ENCODE measurements at regions not wholly inside any gene's neighbourhood (a gene's known extent, or its start where the extent isn't known, plus 50 kb on each side); places are given as distances from the start of the nearest gene placed in this dataset.

DNA sequence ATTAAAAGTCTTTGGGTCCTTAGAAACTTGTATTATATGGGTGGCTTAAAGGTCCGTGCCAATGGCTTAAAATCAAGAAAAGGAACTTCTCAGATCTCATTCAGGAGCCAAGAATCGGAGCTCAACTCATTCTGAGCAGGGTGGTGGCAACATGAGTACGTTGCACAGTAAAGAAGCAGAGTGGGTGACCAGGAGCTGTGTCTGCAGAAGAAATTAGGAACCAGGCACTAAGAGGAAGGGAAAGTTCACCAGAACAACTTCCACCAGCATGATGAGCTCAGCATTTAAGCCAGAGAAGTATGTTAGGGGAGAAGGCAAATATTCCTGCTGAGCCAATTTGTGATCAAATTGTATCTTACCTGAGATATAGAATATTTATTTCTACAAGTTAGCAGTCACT, 236.0 kb upstream of the NRP1 start:
- Histone ChIP-seq H3K9me3 (ENCODE audit: control insufficient read depth, insufficient read depth, low read depth, low read length) (no peaks in the 10 kb centered on the region), H3K9ac (ENCODE audit: insufficient read depth, low read length) (no peak overlapping the region), H3K27me3 (ENCODE audit: control insufficient read depth, insufficient read depth, low read length) (no peaks in the 10 kb centered on the region), H3K4me2 (ENCODE audit: extremely low read depth, insufficient read depth, low read length) (no peak overlapping the region), H4K20me1 (ENCODE audit: control insufficient read depth, extremely low read depth, insufficient read depth, low read length) (no peaks in the 10 kb centered on the region), H3K4me3 (replicated peaks in 1 of 4; ENCODE audit: control extremely low read depth in 1 of 4, insufficient read depth in 1 of 4, low read depth in 3 of 4, low read length in 4 of 4) (no peak overlapping the region), H3K79me2 (ENCODE audit: control insufficient read depth, insufficient read depth, low read length) (no peaks in the 10 kb centered on the region), H3K4me1 (ENCODE audit: control insufficient read depth, extremely low read depth, insufficient read depth, low read length) (no peaks in the 10 kb centered on the region), H3K36me3 (ENCODE audit: control insufficient read depth, insufficient read depth, low read length) (no peaks in the 10 kb centered on the region), H3K27ac (ENCODE audit: insufficient read depth, low read length) (no peak overlapping the region), H2AFZ (ENCODE audit: low read length) (no peak overlapping the region)
- no peak for DNase-seq (ENCODE audit: low read depth in 2 of 2)
- no peak for TF ChIP-seq EZH2 (IDR thresholded peaks at IDR 0.05; ENCODE audit: low read length, missing control alignments)
- TF ChIP-seq, protein P1, sequence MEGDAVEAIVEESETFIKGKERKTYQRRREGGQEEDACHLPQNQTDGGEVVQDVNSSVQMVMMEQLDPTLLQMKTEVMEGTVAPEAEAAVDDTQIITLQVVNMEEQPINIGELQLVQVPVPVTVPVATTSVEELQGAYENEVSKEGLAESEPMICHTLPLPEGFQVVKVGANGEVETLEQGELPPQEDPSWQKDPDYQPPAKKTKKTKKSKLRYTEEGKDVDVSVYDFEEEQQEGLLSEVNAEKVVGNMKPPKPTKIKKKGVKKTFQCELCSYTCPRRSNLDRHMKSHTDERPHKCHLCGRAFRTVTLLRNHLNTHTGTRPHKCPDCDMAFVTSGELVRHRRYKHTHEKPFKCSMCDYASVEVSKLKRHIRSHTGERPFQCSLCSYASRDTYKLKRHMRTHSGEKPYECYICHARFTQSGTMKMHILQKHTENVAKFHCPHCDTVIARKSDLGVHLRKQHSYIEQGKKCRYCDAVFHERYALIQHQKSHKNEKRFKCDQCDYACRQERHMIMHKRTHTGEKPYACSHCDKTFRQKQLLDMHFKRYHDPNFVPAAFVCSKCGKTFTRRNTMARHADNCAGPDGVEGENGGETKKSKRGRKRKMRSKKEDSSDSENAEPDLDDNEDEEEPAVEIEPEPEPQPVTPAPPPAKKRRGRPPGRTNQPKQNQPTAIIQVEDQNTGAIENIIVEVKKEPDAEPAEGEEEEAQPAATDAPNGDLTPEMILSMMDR (conservative IDR thresholded peaks at IDR 0.05 in 1 of 2, IDR thresholded peaks at IDR 0.05 in 1 of 2; ENCODE audit: low read depth in 1 of 2, low read length in 2 of 2), result no peak

DNA sequence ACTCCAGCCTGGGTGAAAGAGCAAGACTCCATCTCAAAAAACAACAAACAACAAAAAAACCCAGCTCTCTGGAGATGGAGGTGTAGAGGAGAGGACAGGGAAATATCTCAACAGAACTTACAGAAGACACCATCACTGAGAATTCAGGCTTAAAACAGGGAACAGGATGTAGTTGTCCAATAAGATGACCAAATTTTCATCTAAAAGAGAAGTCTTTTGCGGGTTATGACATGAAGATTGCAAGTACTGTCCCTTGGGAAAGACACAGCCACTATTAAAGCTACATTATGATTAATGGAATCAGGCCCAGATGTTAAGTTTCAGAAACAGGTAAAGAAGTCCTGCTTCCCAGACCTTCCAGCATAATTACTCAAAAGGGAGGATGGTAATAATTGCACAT, 235.2 kb upstream of the NRP1 start:
- H3K4me2 ChIP-seq (ENCODE audit: extremely low read depth, insufficient read depth, low read length), result no peak overlapping the region
- H3K79me2 ChIP-seq (ENCODE audit: control insufficient read depth, insufficient read depth, low read length), result no peaks in the 10 kb centered on the region
- TF ChIP-seq EZH2 (IDR thresholded peaks at IDR 0.05; ENCODE audit: low read length, missing control alignments), result no peak
- TF ChIP-seq, protein P1 (conservative IDR thresholded peaks at IDR 0.05 in 1 of 2, IDR thresholded peaks at IDR 0.05 in 1 of 2; ENCODE audit: low read depth in 1 of 2, low read length in 2 of 2), result no peak
- no peak overlapping the region for H3K4me3 ChIP-seq (replicated peaks in 1 of 4; ENCODE audit: control extremely low read depth in 1 of 4, insufficient read depth in 1 of 4, low read depth in 3 of 4, low read length in 4 of 4)
- H3K4me1 ChIP-seq (ENCODE audit: control insufficient read depth, extremely low read depth, insufficient read depth, low read length), result no peaks in the 10 kb centered on the region
- H2AFZ ChIP-seq (ENCODE audit: low read length), result no peak overlapping the region
- no peak for DNase-seq (ENCODE audit: low read depth in 2 of 2)
- no peak overlapping the region for H3K27ac ChIP-seq (ENCODE audit: insufficient read depth, low read length)
- no peaks in the 10 kb centered on the region for H3K36me3 ChIP-seq (ENCODE audit: control insufficient read depth, insufficient read depth, low read length)
- no peaks in the 10 kb centered on the region for H3K9me3 ChIP-seq (ENCODE audit: control insufficient read depth, insufficient read depth, low read depth, low read length)
- H3K9ac ChIP-seq (ENCODE audit: insufficient read depth, low read length), result no peak overlapping the region
- H4K20me1 ChIP-seq (ENCODE audit: control insufficient read depth, extremely low read depth, insufficient read depth, low read length), result no peaks in the 10 kb centered on the region
- no peaks in the 10 kb centered on the region for H3K27me3 ChIP-seq (ENCODE audit: control insufficient read depth, insufficient read depth, low read length)

DNA sequence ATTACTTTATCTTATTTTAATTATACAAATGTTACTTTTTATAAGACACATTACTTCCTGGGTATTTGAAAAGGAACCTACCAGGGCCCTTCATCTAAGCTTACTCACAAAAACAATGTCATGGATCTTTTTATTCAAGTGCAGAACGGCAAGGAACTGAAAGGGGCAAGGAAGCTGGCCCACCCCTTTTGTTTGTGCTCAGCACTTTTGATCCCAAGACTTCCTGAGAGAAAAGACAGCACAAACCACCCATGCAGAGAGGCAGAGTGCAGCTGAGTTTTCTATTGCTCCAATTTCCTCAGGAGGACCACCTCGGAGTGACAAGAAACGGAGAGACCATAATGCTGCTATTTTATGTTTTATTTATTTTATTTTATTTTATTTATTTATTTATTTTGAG, 232.0 kb upstream of the NRP1 start:
- no peaks in the 10 kb centered on the region for H3K27me3 ChIP-seq (ENCODE audit: control insufficient read depth, insufficient read depth, low read length)
- TF ChIP-seq, protein P1 (conservative IDR thresholded peaks at IDR 0.05 in 1 of 2, IDR thresholded peaks at IDR 0.05 in 1 of 2; ENCODE audit: low read depth in 1 of 2, low read length in 2 of 2), result no peak
- no peak for TF ChIP-seq EZH2 (IDR thresholded peaks at IDR 0.05; ENCODE audit: low read length, missing control alignments)
- no peak for DNase-seq (ENCODE audit: low read depth in 2 of 2)

More for the DNA sequence above, 232.0 kb upstream of the NRP1 start:
- no peak overlapping the region for H3K4me3 ChIP-seq (replicated peaks in 1 of 4; ENCODE audit: control extremely low read depth in 1 of 4, insufficient read depth in 1 of 4, low read depth in 3 of 4, low read length in 4 of 4)
- H2AFZ ChIP-seq (ENCODE audit: low read length), result no peak overlapping the region
- H3K9ac ChIP-seq (ENCODE audit: insufficient read depth, low read length), result no peak overlapping the region
- H3K4me2 ChIP-seq (ENCODE audit: extremely low read depth, insufficient read depth, low read length), result no peak overlapping the region
- H4K20me1 ChIP-seq (ENCODE audit: control insufficient read depth, extremely low read depth, insufficient read depth, low read length), result no peaks in the 10 kb centered on the region
- H3K79me2 ChIP-seq (ENCODE audit: control insufficient read depth, insufficient read depth, low read length), result no peaks in the 10 kb centered on the region
- H3K27ac ChIP-seq (ENCODE audit: insufficient read depth, low read length), result no peak overlapping the region
- no peaks in the 10 kb centered on the region for H3K36me3 ChIP-seq (ENCODE audit: control insufficient read depth, insufficient read depth, low read length)
- no peaks in the 10 kb centered on the region for H3K4me1 ChIP-seq (ENCODE audit: control insufficient read depth, extremely low read depth, insufficient read depth, low read length)
- H3K9me3 ChIP-seq (ENCODE audit: control insufficient read depth, insufficient read depth, low read depth, low read length), result no peaks in the 10 kb centered on the region
